ENCODE measurements at regions not wholly inside any gene's neighbourhood (a gene's known extent, or its start where the extent isn't known, plus 50 kb on each side); places are given as distances from the start of the nearest gene placed in this dataset.

DNA sequence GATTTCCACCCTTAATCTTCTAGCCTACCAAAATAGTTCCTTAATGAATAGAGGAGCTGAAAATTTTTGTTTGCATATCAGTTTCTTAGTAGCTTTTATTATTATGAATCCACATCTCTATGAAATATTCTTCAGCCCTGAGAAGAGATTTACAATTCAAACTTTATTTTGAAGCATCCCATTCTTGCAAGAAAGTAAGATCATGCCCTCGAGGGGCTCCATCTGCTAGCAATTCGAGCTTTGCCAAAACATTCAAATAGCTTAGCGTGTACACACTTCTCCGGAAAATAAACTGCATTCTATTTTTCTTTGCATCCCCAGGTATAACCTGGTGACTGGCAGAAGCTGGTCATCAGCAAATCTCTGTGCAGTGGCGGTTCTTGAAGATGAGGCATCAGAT is 370.7 kb downstream of the MTRR start:
- CTCF ChIA-PET: no interaction called here
- H3K4me3 Mint-ChIP-seq: no peak overlapping the region
- TF ChIP-seq CTCF (IDR thresholded peaks at IDR 0.05): no peak
- no peaks in the 10 kb centered on the region for H3K36me3 Mint-ChIP-seq (ENCODE audit: low read depth)
- Histone ChIP-seq H3K9me3 (ENCODE audit: control insufficient read depth in 1 of 2, insufficient read depth in 1 of 2, low read length in 2 of 2) (peaks cover 0 to 3% of the 10 kb centered on the region in 2 experiments), H3K36me3 (ENCODE audit: insufficient read depth, low read length) (no peaks in the 10 kb centered on the region), H3K27ac (ENCODE audit: low read depth in 1 of 2, low read length in 2 of 2) (no peak overlapping the region), H3K4me3 (ENCODE audit: low read length) (no peak overlapping the region), H3K4me1 (ENCODE audit: insufficient read depth, low read length) (no peaks in the 10 kb centered on the region), H3K27me3 (ENCODE audit: control insufficient read depth in 1 of 2, insufficient read depth in 2 of 2, low read length in 2 of 2) (no peaks in the 10 kb centered on the region)
- intact Hi-C loops (cut with DNase I, micrococcal nuclease): no loop called here
- H3K27me3 Mint-ChIP-seq: no peaks in the 10 kb centered on the region
- H3K4me1 Mint-ChIP-seq (ENCODE audit: low read depth): no peaks in the 10 kb centered on the region
- DNase-seq: no peak
- POLR2A ChIA-PET: no interaction called here
- no peak for ATAC-seq (ENCODE audit: poor library complexity)
- H3K27ac Mint-ChIP-seq: no peak overlapping the region
- peaks cover 4% of the 10 kb centered on the region for H3K9me3 Mint-ChIP-seq

DNA sequence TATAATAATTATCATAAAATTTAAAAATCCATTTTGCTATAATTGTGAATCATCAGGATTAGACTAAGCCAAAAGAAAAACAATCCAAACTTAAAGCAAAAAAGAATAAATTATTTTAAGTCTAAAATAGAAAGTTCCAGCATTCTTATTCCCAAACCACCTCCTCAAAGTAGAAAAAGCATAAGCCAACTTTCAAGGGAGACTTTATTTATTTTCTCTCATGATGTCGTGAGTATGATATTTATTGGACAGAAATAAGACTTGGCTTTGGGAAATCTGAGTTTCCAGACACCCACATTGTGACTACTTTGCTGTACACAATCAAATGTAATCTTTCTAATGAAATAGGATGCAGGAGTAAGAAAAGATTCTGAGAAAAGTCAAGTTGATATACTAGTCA is 372.1 kb downstream of the MTRR start:
- H3K4me3 ChIP-seq (ENCODE audit: low read length): no peak overlapping the region
- H3K36me3 ChIP-seq (ENCODE audit: insufficient read depth, low read length): no peaks in the 10 kb centered on the region
- H3K9me3 Mint-ChIP-seq: peaks cover 2% of the 10 kb centered on the region
- ChIA-PET CTCF (no interaction called here), POLR2A (no interaction called here)
- no peaks in the 10 kb centered on the region for H3K4me1 ChIP-seq (ENCODE audit: insufficient read depth, low read length)
- H3K36me3 Mint-ChIP-seq (ENCODE audit: low read depth): no peaks in the 10 kb centered on the region
- H3K27me3 Mint-ChIP-seq: no peaks in the 10 kb centered on the region
- H3K4me3 Mint-ChIP-seq: no peak overlapping the region
- intact Hi-C loops (cut with DNase I, micrococcal nuclease): no loop called here
- peaks cover 0 to 3% of the 10 kb centered on the region in 2 experiments for H3K9me3 ChIP-seq (ENCODE audit: control insufficient read depth in 1 of 2, insufficient read depth in 1 of 2, low read length in 2 of 2)
- TF ChIP-seq CTCF (IDR thresholded peaks at IDR 0.05): no peak
- no peak overlapping the region for H3K27ac Mint-ChIP-seq
- no peak for DNase-seq
- no peaks in the 10 kb centered on the region for H3K27me3 ChIP-seq (ENCODE audit: control insufficient read depth in 1 of 2, insufficient read depth in 2 of 2, low read length in 2 of 2)
- ATAC-seq (ENCODE audit: poor library complexity): no peak
- no peaks in the 10 kb centered on the region for H3K4me1 Mint-ChIP-seq (ENCODE audit: low read depth)
- no peak overlapping the region for H3K27ac ChIP-seq (ENCODE audit: low read depth in 1 of 2, low read length in 2 of 2)

DNA sequence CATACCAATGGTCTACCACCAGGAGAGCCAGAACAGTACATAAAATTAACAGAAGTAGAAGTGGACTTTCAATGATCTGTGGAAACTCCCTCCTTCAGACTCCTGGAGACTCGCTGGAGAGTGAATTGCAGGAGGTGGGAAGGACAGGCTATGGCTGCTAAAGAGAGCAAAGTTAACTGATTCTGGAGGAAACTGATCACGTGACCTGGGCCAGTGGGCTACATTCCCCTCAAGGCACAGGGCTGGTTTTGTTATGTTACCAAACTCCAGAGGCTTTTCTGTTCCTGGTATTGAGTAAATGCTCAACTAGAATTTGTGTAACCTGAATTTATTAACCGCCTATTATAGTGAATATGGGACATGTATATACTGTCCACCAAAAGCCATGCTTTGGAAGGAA is 372.6 kb downstream of the MTRR start:
- Histone ChIP-seq H3K36me3 (ENCODE audit: insufficient read depth, low read length) (no peaks in the 10 kb centered on the region), H3K9me3 (ENCODE audit: control insufficient read depth in 1 of 2, insufficient read depth in 1 of 2, low read length in 2 of 2) (peaks cover 0 to 3% of the 10 kb centered on the region in 2 experiments), H3K4me1 (ENCODE audit: insufficient read depth, low read length) (no peaks in the 10 kb centered on the region), H3K4me3 (ENCODE audit: low read length) (no peak overlapping the region), H3K27ac (ENCODE audit: low read depth in 1 of 2, low read length in 2 of 2) (no peak overlapping the region), H3K27me3 (ENCODE audit: control insufficient read depth in 1 of 2, insufficient read depth in 2 of 2, low read length in 2 of 2) (no peaks in the 10 kb centered on the region)
- ATAC-seq (ENCODE audit: poor library complexity) (no peak), DNase-seq (no peak)
- no peak overlapping the region for H3K4me3 Mint-ChIP-seq
- peaks cover 2% of the 10 kb centered on the region for H3K9me3 Mint-ChIP-seq
- intact Hi-C loops (cut with DNase I, micrococcal nuclease): no loop called here
- no peak for TF ChIP-seq CTCF (IDR thresholded peaks at IDR 0.05)
- CTCF ChIA-PET: no interaction called here
- POLR2A ChIA-PET: no interaction called here
- H3K4me1 Mint-ChIP-seq (ENCODE audit: low read depth): no peaks in the 10 kb centered on the region
- H3K27me3 Mint-ChIP-seq: no peaks in the 10 kb centered on the region
- H3K27ac Mint-ChIP-seq: no peak overlapping the region
- no peaks in the 10 kb centered on the region for H3K36me3 Mint-ChIP-seq (ENCODE audit: low read depth)
